ENCODE measurements at regions not wholly inside any gene's neighbourhood (a gene's known extent, or its start where the extent isn't known, plus 50 kb on each side); places are given as distances from the start of the nearest gene placed in this dataset.
"Not testable (repeated sequence)": the region's sequence is repeated elsewhere in the genome, so short reads cannot be mapped to it uniquely, and the experiment has no call there.

DNA sequence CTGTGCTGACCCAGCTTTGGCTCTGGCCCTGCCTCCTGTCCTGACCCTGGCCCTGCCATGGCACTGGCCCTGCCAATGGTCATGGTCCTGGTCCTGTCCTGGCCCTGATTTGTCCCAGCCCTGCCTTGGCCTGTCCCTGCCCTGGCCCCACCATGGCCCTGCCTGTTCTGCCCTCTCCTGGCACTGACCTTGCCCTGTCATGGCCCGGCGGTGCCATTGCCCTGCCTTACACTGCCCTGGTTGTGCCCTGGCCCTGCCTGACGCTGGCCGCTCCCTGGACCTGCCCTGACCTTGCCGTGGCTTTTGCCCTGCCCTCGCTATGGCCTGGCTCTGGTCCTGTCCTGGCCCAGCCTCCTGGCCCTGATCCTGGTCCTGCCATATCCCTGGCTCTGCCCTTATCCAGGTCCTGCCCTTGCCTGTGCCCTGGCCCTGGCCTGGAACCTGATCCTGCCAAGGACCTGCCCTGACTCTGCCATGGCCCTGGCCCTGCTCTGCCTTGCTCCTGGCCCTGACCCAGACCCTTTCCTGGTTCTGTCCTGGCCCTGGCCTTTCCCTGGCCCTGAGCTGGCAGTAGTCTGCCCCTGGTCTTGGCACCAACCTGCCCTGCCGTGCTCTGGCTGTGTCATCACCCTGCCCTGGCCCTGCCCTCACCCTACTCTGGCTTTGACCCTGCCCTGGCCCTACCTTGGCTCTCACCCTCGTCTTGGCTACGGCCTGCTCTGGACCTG lies 225.5 kb downstream of the LIPI start:
- not testable (repeated sequence) for TF ChIP-seq YY1 (IDR thresholded peaks at IDR 0.05; ENCODE audit: insufficient read depth, insufficient replicate concordance, low read depth, low read length); POLR2A (IDR thresholded peaks at IDR 0.05; ENCODE audit: insufficient read depth in 1 of 2, low read depth in 2 of 2, low read length in 2 of 2); ZNF564 (CRISPR knock-in tag; IDR thresholded peaks at IDR 0.05); RAD21 (CRISPR knock-in tag; IDR thresholded peaks at IDR 0.05); KLF16 (CRISPR knock-in tag; IDR thresholded peaks at IDR 0.05)
- TF ChIP-seq, protein P1, sequence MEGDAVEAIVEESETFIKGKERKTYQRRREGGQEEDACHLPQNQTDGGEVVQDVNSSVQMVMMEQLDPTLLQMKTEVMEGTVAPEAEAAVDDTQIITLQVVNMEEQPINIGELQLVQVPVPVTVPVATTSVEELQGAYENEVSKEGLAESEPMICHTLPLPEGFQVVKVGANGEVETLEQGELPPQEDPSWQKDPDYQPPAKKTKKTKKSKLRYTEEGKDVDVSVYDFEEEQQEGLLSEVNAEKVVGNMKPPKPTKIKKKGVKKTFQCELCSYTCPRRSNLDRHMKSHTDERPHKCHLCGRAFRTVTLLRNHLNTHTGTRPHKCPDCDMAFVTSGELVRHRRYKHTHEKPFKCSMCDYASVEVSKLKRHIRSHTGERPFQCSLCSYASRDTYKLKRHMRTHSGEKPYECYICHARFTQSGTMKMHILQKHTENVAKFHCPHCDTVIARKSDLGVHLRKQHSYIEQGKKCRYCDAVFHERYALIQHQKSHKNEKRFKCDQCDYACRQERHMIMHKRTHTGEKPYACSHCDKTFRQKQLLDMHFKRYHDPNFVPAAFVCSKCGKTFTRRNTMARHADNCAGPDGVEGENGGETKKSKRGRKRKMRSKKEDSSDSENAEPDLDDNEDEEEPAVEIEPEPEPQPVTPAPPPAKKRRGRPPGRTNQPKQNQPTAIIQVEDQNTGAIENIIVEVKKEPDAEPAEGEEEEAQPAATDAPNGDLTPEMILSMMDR (CRISPR knock-in tag; IDR thresholded peaks at IDR 0.05) = not testable (repeated sequence)
- TF ChIP-seq, protein P2, sequence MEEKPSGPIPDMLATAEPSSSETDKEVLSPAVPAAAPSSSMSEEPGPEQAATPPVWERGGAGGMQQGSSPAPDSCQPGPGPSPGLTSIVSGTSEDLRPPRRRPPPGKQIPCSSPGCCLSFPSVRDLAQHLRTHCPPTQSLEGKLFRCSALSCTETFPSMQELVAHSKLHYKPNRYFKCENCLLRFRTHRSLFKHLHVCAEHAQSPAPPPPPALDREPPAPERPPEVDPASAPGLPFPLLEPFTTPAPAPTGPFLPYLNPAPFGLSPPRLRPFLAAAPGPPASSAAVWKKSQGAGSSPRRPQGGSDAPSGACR (CRISPR knock-in tag; IDR thresholded peaks at IDR 0.05) = not testable (repeated sequence)
- TF ChIP-seq, protein P3, sequence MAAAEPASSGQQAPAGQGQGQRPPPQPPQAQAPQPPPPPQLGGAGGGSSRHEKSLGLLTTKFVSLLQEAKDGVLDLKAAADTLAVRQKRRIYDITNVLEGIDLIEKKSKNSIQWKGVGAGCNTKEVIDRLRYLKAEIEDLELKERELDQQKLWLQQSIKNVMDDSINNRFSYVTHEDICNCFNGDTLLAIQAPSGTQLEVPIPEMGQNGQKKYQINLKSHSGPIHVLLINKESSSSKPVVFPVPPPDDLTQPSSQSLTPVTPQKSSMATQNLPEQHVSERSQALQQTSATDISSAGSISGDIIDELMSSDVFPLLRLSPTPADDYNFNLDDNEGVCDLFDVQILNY (CRISPR knock-in tag; conservative IDR thresholded peaks at IDR 0.05) = not testable (repeated sequence)
